ENCODE measurements at regions not wholly inside any gene's neighbourhood (a gene's known extent, or its start where the extent isn't known, plus 50 kb on each side); places are given as distances from the start of the nearest gene placed in this dataset.

- no peak for DNase-seq (ENCODE audit: low read depth in 3 of 3)
Observed at GRCh38 chr3:148266341-148266740, 431.4 kb upstream of the AGTR1 start.

- DNase-seq (ENCODE audit: low read depth in 3 of 3) = no peak
Observed at GRCh38 chr3:148269816-148270215, 427.9 kb upstream of the AGTR1 start.

GRCh38 chr3:148280623-148281242 lies 417.0 kb upstream of the AGTR1 start:
- DNase-seq (ENCODE audit: low read depth in 3 of 3) = no peak

- DNase-seq (ENCODE audit: low read depth in 3 of 3) = no peak
Observed at GRCh38 chr3:148289159-148289558, 408.5 kb upstream of the AGTR1 start.

- no peak for DNase-seq (ENCODE audit: low read depth in 3 of 3)
Observed at GRCh38 chr3:148297013-148297412, 400.7 kb upstream of the AGTR1 start.

- DNase-seq (ENCODE audit: low read depth in 3 of 3) = no peak
Observed at GRCh38 chr3:148307443-148307843, 390.3 kb upstream of the AGTR1 start.

- peak in 1 of 3 donors; percentile 9 for DNase-seq (ENCODE audit: low read depth in 3 of 3)
Observed at GRCh38 chr3:148309390-148310035, 388.2 kb upstream of the AGTR1 start.

GRCh38 chr3:148315756-148316155 lies 381.9 kb upstream of the AGTR1 start:
- DNase-seq (ENCODE audit: low read depth in 3 of 3) = no peak

GRCh38 chr3:148318240-148318639 lies 379.5 kb upstream of the AGTR1 start:
- DNase-seq (ENCODE audit: low read depth in 3 of 3) = no peak

- no peak for DNase-seq (ENCODE audit: low read depth in 3 of 3)
Observed at GRCh38 chr3:148319161-148319915, 378.4 kb upstream of the AGTR1 start.

GRCh38 chr3:148319960-148320359 lies 377.7 kb upstream of the AGTR1 start:
- no peak for DNase-seq (ENCODE audit: low read depth in 3 of 3)

GRCh38 chr3:148329481-148330235 lies 368.0 kb upstream of the AGTR1 start:
- DNase-seq (ENCODE audit: low read depth in 3 of 3) = no peak

GRCh38 chr3:148330542-148330941 lies 367.2 kb upstream of the AGTR1 start:
- no peak for DNase-seq (ENCODE audit: low read depth in 3 of 3)

- no peak for DNase-seq (ENCODE audit: low read depth in 3 of 3)
Observed at GRCh38 chr3:148331081-148331846, 366.4 kb upstream of the AGTR1 start.

- no peak for DNase-seq (ENCODE audit: low read depth in 3 of 3)
Observed at GRCh38 chr3:148332509-148332908, 365.2 kb upstream of the AGTR1 start.

GRCh38 chr3:148333091-148333490 lies 364.6 kb upstream of the AGTR1 start:
- no peak for DNase-seq (ENCODE audit: low read depth in 3 of 3)

- DNase-seq (ENCODE audit: low read depth in 3 of 3) = no peak
Observed at GRCh38 chr3:148335612-148336011, 362.1 kb upstream of the AGTR1 start.

GRCh38 chr3:148343416-148343815 lies 354.3 kb upstream of the AGTR1 start:
- no peak for DNase-seq (ENCODE audit: low read depth in 3 of 3)

GRCh38 chr3:148344521-148344920 lies 353.2 kb upstream of the AGTR1 start:
- no peak for DNase-seq (ENCODE audit: low read depth in 3 of 3)

GRCh38 chr3:148360051-148360450 lies 337.7 kb upstream of the AGTR1 start:
- no peak for DNase-seq (ENCODE audit: low read depth in 3 of 3)

GRCh38 chr3:148366743-148367410 lies 330.8 kb upstream of the AGTR1 start:
- DNase-seq (ENCODE audit: low read depth in 3 of 3) = no peak
